H9 (cell line): ENCODE measurements at regions not wholly inside any gene's neighbourhood (a gene's known extent, or its start where the extent isn't known, plus 50 kb on each side); places are given as distances from the start of the nearest gene placed in this dataset.

ENCODE experiments used
- DNase-seq: peaks from one replicate; pipeline ENCODE4 v3.0.0-alpha.2; 2017
- H2AFZ ChIP-seq: one replicate; pipeline ENCODE4 v1.6.1; 2013; ENCODE audit warnings: mild to moderate bottlenecking, low read length, control low read depth, moderate library complexity
- H2AK5ac ChIP-seq: 2 replicates; pipeline ENCODE4 v1.6.1; 2013; ENCODE audit warnings: low read length, control low read depth, mixed read lengths; ENCODE audit not compliant: insufficient read length
- H2BK120ac ChIP-seq: one replicate; pipeline ENCODE4 v1.6.1; 2013; ENCODE audit warnings: low read depth, mild to moderate bottlenecking, low read length, control low read depth, inconsistent platforms; ENCODE audit not compliant: poor library complexity, severe bottlenecking
- H2BK12ac ChIP-seq: 2 replicates; pipeline ENCODE4 v1.6.1; 2013; ENCODE audit warnings: low read length, control low read depth, mixed read lengths, low read depth; ENCODE audit not compliant: insufficient read length
- H2BK15ac ChIP-seq: 2 replicates; pipeline ENCODE4 v1.6.1; 2013; ENCODE audit warnings: low read depth, low read length, control low read depth
- H2BK20ac ChIP-seq: one replicate; pipeline ENCODE4 v1.6.1; 2013; ENCODE audit warnings: low read depth, mild to moderate bottlenecking, low read length, control low read depth, inconsistent platforms; ENCODE audit not compliant: poor library complexity, severe bottlenecking
- H2BK5ac ChIP-seq: 2 replicates; pipeline ENCODE4 v1.6.1; 2013; ENCODE audit warnings: low read length, control low read depth, mixed read lengths; ENCODE audit not compliant: insufficient read length
- H3K14ac ChIP-seq: 2 replicates; pipeline ENCODE4 v1.6.1; 2013; ENCODE audit warnings: low read length, control low read depth; ENCODE audit not compliant: insufficient read depth
- H3K18ac ChIP-seq: 2 replicates; pipeline ENCODE4 v1.6.1; 2013; ENCODE audit warnings: low read depth, mild to moderate bottlenecking, mixed read lengths, low read length, control low read depth; ENCODE audit not compliant: insufficient read length
- H3K23ac ChIP-seq: 2 replicates; pipeline ENCODE4 v1.6.1; 2013; ENCODE audit warnings: low read length, control low read depth, mixed read lengths, low read depth; ENCODE audit not compliant: insufficient read length
- H3K23me2 ChIP-seq: 2 replicates; pipeline ENCODE4 v1.6.1; 2013; ENCODE audit warnings: low read depth, mild to moderate bottlenecking, mixed read lengths, low read length, control low read depth; ENCODE audit not compliant: insufficient read length, poor library complexity, severe bottlenecking
- H3K27ac ChIP-seq: 2 replicates; pipeline ENCODE4 v1.5.1; 2013; ENCODE audit warnings: low read length, control low read depth, mixed read lengths, low read depth; ENCODE audit not compliant: insufficient read length
- H3K27me3 ChIP-seq: 2 replicates; pipeline ENCODE4 v1.6.1; 2013; ENCODE audit warnings: low read length, control low read depth, inconsistent platforms; ENCODE audit not compliant: insufficient read depth
- H3K4ac ChIP-seq: 2 replicates; pipeline ENCODE4 v1.6.1; 2013; ENCODE audit warnings: low read depth, mild to moderate bottlenecking, control low read depth, inconsistent platforms, low read length, moderate library complexity
- H3K4me1 ChIP-seq: 2 replicates; pipeline ENCODE4 v1.6.1; 2013; ENCODE audit warnings: low read length, control low read depth, inconsistent platforms; ENCODE audit not compliant: insufficient read depth
- H3K4me2 ChIP-seq: 2 replicates; pipeline ENCODE4 v1.6.1; 2013; ENCODE audit warnings: low read length, control low read depth, mixed read lengths; ENCODE audit not compliant: insufficient read length, insufficient read depth
- H3K56ac ChIP-seq: 2 replicates; pipeline ENCODE4 v1.6.1; 2013; ENCODE audit warnings: low read depth, mild to moderate bottlenecking, mixed read lengths, low read length, control low read depth; ENCODE audit not compliant: insufficient read length
- H3K79me1 ChIP-seq: 2 replicates; pipeline ENCODE4 v1.6.1; 2013; ENCODE audit warnings: low read depth, mild to moderate bottlenecking, moderate library complexity, low read length, control low read depth, inconsistent platforms; ENCODE audit not compliant: insufficient read depth, poor library complexity, severe bottlenecking
- H3K79me2 ChIP-seq: 2 replicates; pipeline ENCODE4 v1.6.1; 2013; ENCODE audit warnings: low read length, control low read depth, inconsistent platforms; ENCODE audit not compliant: insufficient read depth
- H3K9ac ChIP-seq: 2 replicates; pipeline ENCODE4 v1.6.1; 2013; ENCODE audit warnings: low read length, control low read depth, mixed read lengths; ENCODE audit not compliant: insufficient read length; ENCODE audit errors: extremely low read depth
- H3K9me3 ChIP-seq: one replicate; pipeline ENCODE4 v1.6.1; 2013; ENCODE audit warnings: low read depth, low read length, inconsistent platforms; ENCODE audit not compliant: control insufficient read depth
- H3T11ph ChIP-seq: one replicate; pipeline ENCODE4 v1.6.1; 2013; ENCODE audit warnings: mild to moderate bottlenecking, low read length, control low read depth, inconsistent platforms
- H4K20me1 ChIP-seq: one replicate; pipeline ENCODE4 v1.6.1; 2013; ENCODE audit not compliant: control insufficient read depth, insufficient read length, insufficient read depth
- H4K5ac ChIP-seq: 2 replicates; pipeline ENCODE4 v1.6.1; 2013; ENCODE audit warnings: low read depth, mild to moderate bottlenecking, mixed read lengths, low read length, control low read depth; ENCODE audit not compliant: insufficient read length
- H4K8ac ChIP-seq: replicated peaks from 2 replicates; pipeline ENCODE4 v1.6.1; 2013; ENCODE audit warnings: low read length, control low read depth, mixed read lengths, low read depth; ENCODE audit not compliant: insufficient read length
- H4K91ac ChIP-seq: 2 replicates; pipeline ENCODE4 v1.6.1; 2013; ENCODE audit warnings: low read depth, mild to moderate bottlenecking, moderate library complexity, mixed read lengths, low read length, control low read depth; ENCODE audit not compliant: insufficient read length
- H3K27ac Mint-ChIP-seq, 3 experiments: 2 replicates in 2 of 3; 3 replicates in 1 of 3; pipeline ENCODE4 v1.8.0; 2020 to 2021; ENCODE audit warnings: mixed read lengths in 3 of 3, mild to moderate bottlenecking in 1 of 3, moderate library complexity in 1 of 3
- H3K27me3 Mint-ChIP-seq: 2 replicates; pipeline ENCODE4 v1.8.0; 2021; ENCODE audit warnings: low read depth, mild to moderate bottlenecking, moderate library complexity, mixed read lengths
- H3K36me3 Mint-ChIP-seq, 3 experiments: 2 replicates in 2 of 3; 3 replicates in 1 of 3; pipeline ENCODE4 v1.8.0; 2020 to 2021; ENCODE audit warnings: low read depth in 3 of 3, mixed read lengths in 3 of 3; ENCODE audit not compliant: insufficient read depth in 1 of 3
- H3K4me1 Mint-ChIP-seq, 2 experiments: 2 replicates each; pipeline ENCODE4 v1.8.0; 2020; ENCODE audit warnings: mixed read lengths in 2 of 2
- H3K4me3 Mint-ChIP-seq, 2 experiments: 2 replicates in 1 of 2; 3 replicates in 1 of 2; pipeline ENCODE4 v1.8.0; 2020 to 2021; ENCODE audit warnings: mild to moderate bottlenecking in 2 of 2, mixed read lengths in 2 of 2, moderate library complexity in 1 of 2
- H3K9me3 Mint-ChIP-seq, 2 experiments: 2 replicates in 1 of 2; 3 replicates in 1 of 2; pipeline ENCODE4 v1.8.0; 2020; ENCODE audit warnings: mild to moderate bottlenecking in 2 of 2, mixed read lengths in 2 of 2, moderate library complexity in 1 of 2
- WGBS: extraction: QIAGEN DNeasy Blood & Tissue Kit; methylation state at CpG from one replicate; pipeline ENCODE4 v1.1.7; 2013; ENCODE audit warnings: missing lambda C conversion rate, low lambda C conversion rate, mixed read lengths; ENCODE audit not compliant: insufficient read length; ENCODE audit errors: extremely low coverage; 5-methylcytosine and 5-hydroxymethylcytosine counted together
- TF ChIP-seq, protein P1 (sequence below): fragments of 200-600 bp; sonication (generic); conservative IDR thresholded peaks from 3 replicates; pipeline ENCODE4 v1.8.0; 2021; ENCODE audit warnings: antibody characterized with exemption, mild to moderate bottlenecking

DNA sequence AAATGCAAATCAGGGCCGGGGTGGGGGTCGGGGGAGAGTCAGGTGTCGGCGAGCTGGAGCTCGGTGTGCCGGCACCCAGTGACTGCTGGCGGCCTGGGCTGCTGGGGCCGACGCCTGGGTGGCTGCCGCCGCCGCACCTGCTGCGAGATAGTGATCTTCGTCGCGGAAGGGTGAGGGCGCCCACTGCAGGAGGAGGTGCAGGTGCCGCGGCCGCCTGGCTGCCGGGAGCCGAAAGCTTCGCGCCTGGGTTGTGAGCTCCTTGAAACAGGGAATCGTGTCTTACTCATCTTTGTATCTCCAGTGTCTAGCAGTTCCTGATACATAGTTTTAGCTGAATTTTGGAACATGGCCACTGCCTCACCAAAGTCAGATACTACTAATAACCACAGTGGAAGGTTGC, 64.0 kb upstream of the CPOX start:
- Histone ChIP-seq H3T11ph (no peak overlapping the region), H4K20me1 (no peaks in the 10 kb centered on the region), H3K18ac (no peak overlapping the region), H2BK120ac (no peak overlapping the region), H3K27me3 (no peaks in the 10 kb centered on the region), H3K23ac (no peak overlapping the region), H2BK12ac (no peak overlapping the region), H3K4me2 (no peak overlapping the region), H3K14ac (no peak overlapping the region), H3K79me1 (no peaks in the 10 kb centered on the region), H3K56ac (no peak overlapping the region), H4K5ac (no peak overlapping the region), H2AK5ac (no peak overlapping the region), H3K27ac (no peak overlapping the region), H3K79me2 (no peaks in the 10 kb centered on the region), H3K23me2 (no peaks in the 10 kb centered on the region), H3K4me1 (no peaks in the 10 kb centered on the region), H3K9ac (no peak overlapping the region), H4K91ac (no peak overlapping the region), H2BK15ac (no peak overlapping the region), H2BK5ac (no peak overlapping the region), H3K4ac (no peak overlapping the region), H3K9me3 (no peaks in the 10 kb centered on the region), H4K8ac (no peak overlapping the region), H2BK20ac (no peak overlapping the region), H2AFZ (no peak overlapping the region)
- H3K27ac Mint-ChIP-seq, result no peak overlapping the region
- H3K36me3 Mint-ChIP-seq, result no peaks in the 10 kb centered on the region
- no CpG with 5 or more reads among the region's 25 CpGs for WGBS
- H3K4me1 Mint-ChIP-seq, result peaks cover 0 to 5% of the 10 kb centered on the region in 2 experiments; a peak in 2 of 4 replicates
- H3K4me3 Mint-ChIP-seq, result no peak overlapping the region; a peak in 1 of 5 replicates
- DNase-seq, result peak; percentile 78
- peaks cover 27% of the 10 kb centered on the region for H3K27me3 Mint-ChIP-seq
- H3K9me3 Mint-ChIP-seq, result no peaks in the 10 kb centered on the region
- TF ChIP-seq, protein P1, sequence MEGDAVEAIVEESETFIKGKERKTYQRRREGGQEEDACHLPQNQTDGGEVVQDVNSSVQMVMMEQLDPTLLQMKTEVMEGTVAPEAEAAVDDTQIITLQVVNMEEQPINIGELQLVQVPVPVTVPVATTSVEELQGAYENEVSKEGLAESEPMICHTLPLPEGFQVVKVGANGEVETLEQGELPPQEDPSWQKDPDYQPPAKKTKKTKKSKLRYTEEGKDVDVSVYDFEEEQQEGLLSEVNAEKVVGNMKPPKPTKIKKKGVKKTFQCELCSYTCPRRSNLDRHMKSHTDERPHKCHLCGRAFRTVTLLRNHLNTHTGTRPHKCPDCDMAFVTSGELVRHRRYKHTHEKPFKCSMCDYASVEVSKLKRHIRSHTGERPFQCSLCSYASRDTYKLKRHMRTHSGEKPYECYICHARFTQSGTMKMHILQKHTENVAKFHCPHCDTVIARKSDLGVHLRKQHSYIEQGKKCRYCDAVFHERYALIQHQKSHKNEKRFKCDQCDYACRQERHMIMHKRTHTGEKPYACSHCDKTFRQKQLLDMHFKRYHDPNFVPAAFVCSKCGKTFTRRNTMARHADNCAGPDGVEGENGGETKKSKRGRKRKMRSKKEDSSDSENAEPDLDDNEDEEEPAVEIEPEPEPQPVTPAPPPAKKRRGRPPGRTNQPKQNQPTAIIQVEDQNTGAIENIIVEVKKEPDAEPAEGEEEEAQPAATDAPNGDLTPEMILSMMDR, result peak; percentile 74
